SK-N-SH (cell line): ENCODE measurements at regions not wholly inside any gene's neighbourhood (a gene's known extent, or its start where the extent isn't known, plus 50 kb on each side); places are given as distances from the start of the nearest gene placed in this dataset.

ENCODE experiments used
- CTCF ChIA-PET: fragments of 300-600, 350-600 bp; formaldehyde crosslinking; extraction: SDS; loops from one replicate; lab custom pipeline; 2021; lab: Yijun Ruan, JAX
- POLR2A ChIA-PET: fragments of 350-600 bp; sonication (Branson Sonifier 250); formaldehyde crosslinking; extraction: SDS; loops from one replicate; lab custom pipeline; 2020; ENCODE audit warnings: antibody characterized with exemption, inconsistent platforms; lab: Yijun Ruan, JAX
- DNase-seq: peaks from one replicate; pipeline ENCODE4 v3.0.0; 2012
- H2AFZ ChIP-seq: fragments of 200-600 bp; sonication (generic); 2 replicates; pipeline ENCODE4 v1.8.1; 2016; ENCODE audit warnings: antibody characterized with exemption, mild to moderate bottlenecking, low read depth
- H3F3A ChIP-seq: fragments of 200-600 bp; sonication (generic); replicated peaks from 2 replicates; pipeline ENCODE3; 2016; ENCODE audit warnings: antibody characterized with exemption, mild to moderate bottlenecking; ENCODE audit not compliant: insufficient read depth
- H3K27ac ChIP-seq, 2 experiments: fragments of 200-500 bp in 1 of 2; fragments of 200-600 bp in 1 of 2; sonication (Bioruptor generic) in 1 of 2; sonication (generic), shearing (Covaris generic) in 1 of 2; 2 replicates each; pipeline versions ENCODE4 v1.5.1 to v1.6.1; 2014 to 2016; ENCODE audit warnings: low read depth in 2 of 2, inconsistent platforms in 1 of 2, low read length in 1 of 2, mild to moderate bottlenecking in 1 of 2, mixed read lengths in 1 of 2
- H3K27me3 ChIP-seq: fragments of 200-600 bp; sonication (generic), shearing (Covaris generic); 2 replicates; pipeline ENCODE4 v1.6.1; 2016; ENCODE audit warnings: mixed run types; ENCODE audit not compliant: insufficient read depth
- H3K36me3 ChIP-seq, 2 experiments: fragments of 200-500 bp in 1 of 2; fragments of 200-600 bp in 1 of 2; sonication (Bioruptor generic) in 1 of 2; sonication (generic) in 1 of 2; replicated peaks in 1 of 2; 2 replicates each; pipeline versions ENCODE3 to v1.5.1; 2014 to 2016; ENCODE audit warnings: low read length in 1 of 2, mild to moderate bottlenecking in 1 of 2; ENCODE audit not compliant: insufficient read depth in 2 of 2, control insufficient read depth in 1 of 2
- H3K4me1 ChIP-seq, 2 experiments: fragments of 200-500 bp in 1 of 2; fragments of 200-600 bp in 1 of 2; sonication (Bioruptor generic) in 1 of 2; sonication (generic), shearing (Covaris generic) in 1 of 2; 2 replicates each; pipeline versions ENCODE4 v1.5.1 to v1.6.1; 2014 to 2016; ENCODE audit warnings: low read depth in 1 of 2, low read length in 1 of 2, mixed run types in 1 of 2; ENCODE audit not compliant: insufficient read depth in 2 of 2, control insufficient read depth in 1 of 2
- H3K4me2 ChIP-seq: fragments of 200-600 bp; sonication (generic), shearing (Covaris generic); 2 replicates; pipeline ENCODE4 v1.6.1; 2017; ENCODE audit warnings: mixed run types
- H3K4me3 ChIP-seq, 2 experiments: fragments of 200-500 bp in 1 of 2; fragments of 200-600 bp in 1 of 2; sonication (Bioruptor generic) in 1 of 2; sonication (generic), shearing (Covaris generic) in 1 of 2; 2 replicates each; pipeline versions ENCODE4 v1.5.1 to v1.8.1; 2014 to 2016; ENCODE audit warnings: low read depth in 2 of 2, inconsistent platforms in 1 of 2, low read length in 1 of 2, mild to moderate bottlenecking in 1 of 2, mixed read lengths in 1 of 2, moderate library complexity in 1 of 2
- H3K79me2 ChIP-seq: fragments of 200-600 bp; sonication (generic); 2 replicates; pipeline ENCODE4 v1.8.1; 2017; ENCODE audit warnings: mild to moderate bottlenecking; ENCODE audit not compliant: insufficient read depth
- H3K9ac ChIP-seq: fragments of 200-600 bp; sonication (generic); 2 replicates; pipeline ENCODE4 v1.6.1; 2017; ENCODE audit warnings: mixed run types
- H3K9me2 ChIP-seq: fragments of 200-600 bp; sonication (generic); 2 replicates; pipeline ENCODE4 v1.6.1; 2017; ENCODE audit warnings: mixed run types
- H3K9me3 ChIP-seq: fragments of 200-600 bp; sonication (generic); 2 replicates; pipeline ENCODE4 v1.6.1; 2017; ENCODE audit warnings: mixed run types, mild to moderate bottlenecking, moderate library complexity
- H4K20me1 ChIP-seq: fragments of 200-600 bp; sonication (generic); 2 replicates; pipeline ENCODE4 v1.6.1; 2017; ENCODE audit warnings: mild to moderate bottlenecking, mixed run types; ENCODE audit not compliant: insufficient read depth
- ELF1 ChIP-seq: IDR thresholded peaks from 2 replicates; pipeline ENCODE4 v1.4.0; 2012
- EP300 ChIP-seq, 2 experiments: IDR thresholded peaks; 2 replicates each; pipeline versions ENCODE4 v1.4.0 to v1.6.1; 2012; ENCODE audit warnings: borderline replicate concordance in 1 of 2, low read depth in 1 of 2, low read length in 1 of 2
- EZH2phosphoT487 ChIP-seq: fragments of 200-600 bp; sonication (generic); IDR thresholded peaks from 2 replicates; pipeline ENCODE4 v1.6.1; 2017; ENCODE audit warnings: low read depth, mixed run types, mild to moderate bottlenecking, antibody characterized with exemption, moderate library complexity, borderline replicate concordance
- FOSL2 ChIP-seq: IDR thresholded peaks from 2 replicates; pipeline ENCODE4 v1.4.0; 2012; ENCODE audit warnings: low read depth, mild to moderate bottlenecking, moderate library complexity, borderline replicate concordance
- GABPA ChIP-seq: IDR thresholded peaks from 2 replicates; pipeline ENCODE4 v1.4.0; 2012; ENCODE audit warnings: low read depth, mild to moderate bottlenecking
- IRF3 ChIP-seq: fragments of 150-350 bp; IDR thresholded peaks from 2 replicates; pipeline ENCODE4 v1.6.1; 2016; ENCODE audit warnings: mild to moderate bottlenecking, low read depth, low read length
- MEF2A ChIP-seq: IDR thresholded peaks from 2 replicates; pipeline ENCODE4 v1.4.0; 2012; ENCODE audit warnings: low read depth, borderline replicate concordance
- MXI1 ChIP-seq: IDR thresholded peaks from 2 replicates; pipeline ENCODE4 v1.6.1; 2012; ENCODE audit warnings: mild to moderate bottlenecking, low read depth, low read length, improper control_type of control experiment
- PBX3 ChIP-seq: IDR thresholded peaks from 2 replicates; pipeline ENCODE4; 2012
- POLR2AphosphoS5 ChIP-seq: IDR thresholded peaks from 2 replicates; pipeline ENCODE4 v1.6.1; 2012; ENCODE audit warnings: low read depth, low read length
- RAD21 ChIP-seq: IDR thresholded peaks from 2 replicates; pipeline ENCODE4 v1.6.1; 2012; ENCODE audit warnings: mild to moderate bottlenecking, low read length
- RCOR1 ChIP-seq: fragments of 150-350 bp; IDR thresholded peaks from 2 replicates; pipeline ENCODE4 v1.6.1; 2017; ENCODE audit warnings: antibody characterized with exemption, low read length
- RFX5 ChIP-seq: IDR thresholded peaks from 2 replicates; pipeline ENCODE4 v1.6.1; 2012; ENCODE audit warnings: mild to moderate bottlenecking, improper control_type of control experiment, low read length
- SIN3A ChIP-seq: IDR thresholded peaks from 2 replicates; pipeline ENCODE4 v1.6.1; 2012; ENCODE audit warnings: low read depth, mild to moderate bottlenecking, low read length, moderate library complexity, borderline replicate concordance
- TCF12 ChIP-seq: IDR thresholded peaks from 2 replicates; pipeline ENCODE4 v1.4.0; 2012
- USF2 ChIP-seq: fragments of 150-350 bp; IDR thresholded peaks from 2 replicates; pipeline ENCODE4 v1.6.1; 2017; ENCODE audit warnings: antibody characterized with exemption, low read length, low read depth, borderline replicate concordance
- ZBTB33 ChIP-seq: IDR thresholded peaks from 2 replicates; pipeline ENCODE4 v1.4.0; 2012; ENCODE audit warnings: low read depth, borderline replicate concordance
- WGBS: methylation state at CpG from one replicate; pipeline ENCODE4 v1.1.6; 2017; ENCODE audit warnings: low lambda C conversion rate; 5-methylcytosine and 5-hydroxymethylcytosine counted together

GRCh38 chr1:55604179-55604578 lies 389.0 kb upstream of the USP24 start:
- 0 out of 2 replicates have a peak, but pooled peaks cover under 1% of the 10 kb centered on the region for H3K9me3 ChIP-seq
- ChIA-PET POLR2A (interaction anchor here (0.6 to 2.6 kb wide), 3 partner anchors 37 to 975 kb away, joined by 3 to 13 read pairs (median 4); no protein-coding TSS in a partner anchor), CTCF (interaction anchor here (0.9 to 1.8 kb wide), 7 partner anchors 11 to 981 kb away, joined by 3 to 8 read pairs (median 5); partner anchors contain the start of gene PLPP3)
- no peaks in the 10 kb centered on the region for H4K20me1 ChIP-seq
- no peaks in the 10 kb centered on the region for H3K79me2 ChIP-seq
- H3K9me2 ChIP-seq = no peaks in the 10 kb centered on the region
- no peak overlapping the region for H3K9ac ChIP-seq
- no peaks in the 10 kb centered on the region for H3F3A ChIP-seq
- no peak overlapping the region for H3K4me2 ChIP-seq
- DNase-seq = no peak
- peak overlapping the region in 1 of 2 experiments; percentile 98; a peak in 2 of 4 replicates for H3K27ac ChIP-seq
- peaks cover 0 to 26% of the 10 kb centered on the region in 2 experiments; a peak in 2 of 4 replicates for H3K4me1 ChIP-seq
- 0 out of 2 replicates have a peak, but pooled peaks have one; percentile 2 for TF ChIP-seq MXI1
- TF ChIP-seq ELF1 = no peak
- H3K36me3 ChIP-seq = no peaks in the 10 kb centered on the region
- H2AFZ ChIP-seq = no peak overlapping the region
- no peak overlapping the region for H3K4me3 ChIP-seq
- no peaks in the 10 kb centered on the region for H3K27me3 ChIP-seq

- Histone ChIP-seq H3K4me3 (no peak overlapping the region), H3K27ac (peak overlapping the region in 1 of 2 experiments; percentile 86; a peak in 2 of 4 replicates), H2AFZ (no peak overlapping the region), H3K4me1 (peaks cover 0 to 21% of the 10 kb centered on the region in 2 experiments; a peak in 2 of 4 replicates), H3K36me3 (no peaks in the 10 kb centered on the region), H3F3A (no peaks in the 10 kb centered on the region), H4K20me1 (no peaks in the 10 kb centered on the region), H3K27me3 (no peaks in the 10 kb centered on the region), H3K9me3 (peaks cover 4% of the 10 kb centered on the region; the same call in 1 of the 2 replicates), H3K9ac (no peak overlapping the region), H3K4me2 (no peak overlapping the region), H3K9me2 (no peaks in the 10 kb centered on the region; the same call in 1 of the 2 replicates), H3K79me2 (no peaks in the 10 kb centered on the region)
- TF ChIP-seq ELF1 (no peak), MXI1 (no peak), EP300 (IDR thresholded peaks at IDR 0.05; ENCODE audit: borderline replicate concordance in 1 of 2, low read depth in 1 of 2, low read length in 1 of 2) (no peak), GABPA (no peak), IRF3 (no peak), TCF12 (peak; percentile 73), MEF2A (no peak), POLR2AphosphoS5 (no peak)
- CTCF ChIA-PET = interaction anchor here (1.0 to 1.6 kb wide), 3 partner anchors 11 to 985 kb away, joined by 3 to 5 read pairs (median 3); no protein-coding TSS in a partner anchor
- POLR2A ChIA-PET = no interaction called here
- no peak for DNase-seq
Measured at GRCh38 chr1:55600242-55600641, 385.1 kb upstream of the USP24 start.

GRCh38 chr1:55597910-55598309 lies 382.7 kb upstream of the USP24 start:
- DNase-seq = no peak
- Histone ChIP-seq H3K27me3 (no peaks in the 10 kb centered on the region), H3K4me2 (no peak overlapping the region), H3K36me3 (no peaks in the 10 kb centered on the region)
- TF ChIP-seq PBX3 (no peak), ZBTB33 (no peak), TCF12 (no peak), USF2 (no peak), EZH2phosphoT487 (no peak), SIN3A (no peak), RAD21 (no peak), RFX5 (no peak), RCOR1 (no peak), FOSL2 (no peak)
- TF ChIP-seq, all 33 proteins: peak for 0
- WGBS = 50% methylated on average over 2 of the region's 2 CpGs
- ChIA-PET CTCF (no interaction called here), POLR2A (no interaction called here)
- peaks cover 4% of the 10 kb centered on the region; the same call in 1 of the 2 replicates for H3K9me3 ChIP-seq
- H3F3A ChIP-seq = no peaks in the 10 kb centered on the region
- H3K9me2 ChIP-seq = no peaks in the 10 kb centered on the region; the same call in 1 of the 2 replicates
- peaks cover 0 to 9% of the 10 kb centered on the region in 2 experiments; a peak in 2 of 4 replicates for H3K4me1 ChIP-seq
- H2AFZ ChIP-seq = no peak overlapping the region
- H3K27ac ChIP-seq = no peak overlapping the region
- no peak overlapping the region for H3K4me3 ChIP-seq
- no peak overlapping the region for H3K9ac ChIP-seq
- H4K20me1 ChIP-seq = no peaks in the 10 kb centered on the region
- no peaks in the 10 kb centered on the region for H3K79me2 ChIP-seq
